ENCODE measurements at regions not wholly inside any gene's neighbourhood (a gene's known extent, or its start where the extent isn't known, plus 50 kb on each side); places are given as distances from the start of the nearest gene placed in this dataset.
"Not testable (repeated sequence)": the region's sequence is repeated elsewhere in the genome, so short reads cannot be mapped to it uniquely, and the experiment has no call there.

- Histone ChIP-seq H3K27ac (ENCODE audit: low read length) (no peak overlapping the region), H3K4me1 (ENCODE audit: control insufficient read depth, insufficient read depth, low read length) (no peaks in the 10 kb centered on the region), H3K4me3 (ENCODE audit: low read length) (no peak overlapping the region), H3K27me3 (ENCODE audit: control insufficient read depth, insufficient read depth) (no peaks in the 10 kb centered on the region), H3K9me3 (ENCODE audit: control insufficient read depth, low read length) (no peaks in the 10 kb centered on the region)
- intact Hi-C loops (cut with DNase I) = no loop called here
- DNase-seq = no peak
- no peak for ATAC-seq
- 39% methylated on average over 2 of the region's 2 CpGs for WGBS
Observed at GRCh38 chr5:99061299-99061698, 132.5 kb upstream of the CHD1 start.

- H3K9me3 ChIP-seq (ENCODE audit: control insufficient read depth, low read length) = no peaks in the 10 kb centered on the region
- H3K4me3 ChIP-seq (ENCODE audit: low read length) = no peak overlapping the region
- no peaks in the 10 kb centered on the region for H3K4me1 ChIP-seq (ENCODE audit: control insufficient read depth, insufficient read depth, low read length)
- H3K27me3 ChIP-seq (ENCODE audit: control insufficient read depth, insufficient read depth) = no peaks in the 10 kb centered on the region
- no peak overlapping the region for H3K27ac ChIP-seq (ENCODE audit: low read length)
- 23% methylated on average over 13 of the region's 13 CpGs for WGBS
- peak; percentile 63 to 86 (median 81) for DNase-seq
- ATAC-seq = no peak
- intact Hi-C loops (cut with DNase I) = no loop called here
Observed at GRCh38 chr5:99060306-99061261, 131.8 kb upstream of the CHD1 start.

- Histone ChIP-seq H3K9me3 (ENCODE audit: control insufficient read depth, low read length) (no peaks in the 10 kb centered on the region), H3K27ac (ENCODE audit: low read length) (no peak overlapping the region), H3K4me3 (ENCODE audit: low read length) (no peak overlapping the region), H3K4me1 (ENCODE audit: control insufficient read depth, insufficient read depth, low read length) (no peaks in the 10 kb centered on the region), H3K27me3 (ENCODE audit: control insufficient read depth, insufficient read depth) (no peaks in the 10 kb centered on the region)
- no peak for DNase-seq
- ATAC-seq = no peak
- intact Hi-C loops (cut with DNase I) = loop anchor here in 1 of 4 donors (5.0 kb wide), 1 partner anchor 152 kb away; no protein-coding TSS in a partner anchor
Observed at GRCh38 chr5:99059685-99060084, 130.9 kb upstream of the CHD1 start.

- Histone ChIP-seq H3K4me1 (ENCODE audit: control insufficient read depth, insufficient read depth, low read length) (no peaks in the 10 kb centered on the region), H3K4me3 (ENCODE audit: low read length) (no peak overlapping the region), H3K27ac (ENCODE audit: low read length) (no peak overlapping the region), H3K9me3 (ENCODE audit: control insufficient read depth, low read length) (no peaks in the 10 kb centered on the region), H3K27me3 (ENCODE audit: control insufficient read depth, insufficient read depth) (no peaks in the 10 kb centered on the region)
- DNase-seq = no peak
- intact Hi-C loops (cut with DNase I) = loop anchor here in 1 of 4 donors (5.0 kb wide), 1 partner anchor 151 kb away; no protein-coding TSS in a partner anchor
- no peak for ATAC-seq
- 95% methylated on average over 2 of the region's 2 CpGs for WGBS
Observed at GRCh38 chr5:99058466-99058865, 129.7 kb upstream of the CHD1 start.

DNA sequence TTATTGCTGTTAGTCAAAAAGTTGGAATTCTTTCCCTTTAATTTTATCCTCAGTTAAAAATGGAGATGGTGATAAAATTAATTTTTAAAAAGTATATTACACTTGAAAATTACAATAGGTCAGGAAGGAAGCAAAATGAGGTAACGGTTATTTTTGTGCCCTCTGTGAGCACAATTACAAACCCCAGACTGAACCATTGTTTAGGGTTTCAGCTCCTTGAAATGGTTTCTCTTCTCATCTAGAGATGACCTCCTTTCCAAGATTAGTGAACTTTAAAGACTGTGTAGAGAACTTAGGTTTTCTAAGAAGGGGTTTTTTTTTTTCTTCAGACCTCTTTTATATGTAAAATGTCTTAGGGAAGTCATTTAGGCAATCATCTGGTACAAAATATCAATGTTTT, 126.2 kb upstream of the CHD1 start:
- Histone ChIP-seq H3K4me3 (ENCODE audit: low read length) (no peak overlapping the region), H3K27ac (ENCODE audit: low read length) (no peak overlapping the region), H3K27me3 (ENCODE audit: control insufficient read depth, insufficient read depth) (no peaks in the 10 kb centered on the region), H3K9me3 (ENCODE audit: control insufficient read depth, low read length) (no peaks in the 10 kb centered on the region), H3K4me1 (ENCODE audit: control insufficient read depth, insufficient read depth, low read length) (no peaks in the 10 kb centered on the region)
- ATAC-seq (no peak), DNase-seq (no peak)
- intact Hi-C loops (cut with DNase I) = loop anchor here in 1 of 4 donors (5.0 kb wide), 1 partner anchor 148 kb away; no protein-coding TSS in a partner anchor
- WGBS = 62% methylated on average over 1 of the region's 1 CpG

DNA sequence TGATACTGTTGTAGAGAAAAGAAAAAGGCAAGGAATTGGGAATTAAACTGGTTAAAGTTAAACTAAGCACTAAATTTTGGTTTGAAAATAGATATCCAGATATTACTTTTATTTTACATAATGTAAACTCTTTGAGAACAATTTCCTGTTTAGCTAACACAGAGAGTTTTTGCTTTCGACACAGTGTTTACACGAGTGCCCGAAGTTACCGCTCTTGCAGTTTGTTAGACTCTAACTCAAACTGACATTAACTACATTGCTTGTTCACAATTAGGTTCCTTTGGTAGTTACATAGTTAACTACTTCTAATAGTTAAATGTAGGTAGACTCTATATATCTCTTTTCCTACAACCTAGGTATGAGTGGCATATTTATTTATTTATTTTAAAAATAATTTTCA, 117.1 kb upstream of the CHD1 start:
- intact Hi-C loops (cut with DNase I) = no loop called here
- WGBS = 76% methylated on average over 4 of the region's 4 CpGs
- Histone ChIP-seq H3K9me3 (ENCODE audit: control insufficient read depth, low read length) (no peaks in the 10 kb centered on the region), H3K27ac (ENCODE audit: low read length) (no peak overlapping the region), H3K4me3 (ENCODE audit: low read length) (no peak overlapping the region), H3K4me1 (ENCODE audit: control insufficient read depth, insufficient read depth, low read length) (no peaks in the 10 kb centered on the region), H3K27me3 (ENCODE audit: control insufficient read depth, insufficient read depth) (no peaks in the 10 kb centered on the region)
- no peak for DNase-seq
- ATAC-seq = no peak

GRCh38 chr5:99043257-99043656, 114.5 kb upstream of the CHD1 start:
- H3K27me3 ChIP-seq (ENCODE audit: control insufficient read depth, insufficient read depth); H3K4me3 ChIP-seq (ENCODE audit: low read length); ATAC-seq; H3K27ac ChIP-seq (ENCODE audit: low read length); H3K4me1 ChIP-seq (ENCODE audit: control insufficient read depth, insufficient read depth, low read length); intact Hi-C loops (cut with DNase I); H3K9me3 ChIP-seq (ENCODE audit: control insufficient read depth, low read length); DNase-seq: not testable (repeated sequence)
- 86% methylated on average over 6 of the region's 6 CpGs for WGBS

DNA sequence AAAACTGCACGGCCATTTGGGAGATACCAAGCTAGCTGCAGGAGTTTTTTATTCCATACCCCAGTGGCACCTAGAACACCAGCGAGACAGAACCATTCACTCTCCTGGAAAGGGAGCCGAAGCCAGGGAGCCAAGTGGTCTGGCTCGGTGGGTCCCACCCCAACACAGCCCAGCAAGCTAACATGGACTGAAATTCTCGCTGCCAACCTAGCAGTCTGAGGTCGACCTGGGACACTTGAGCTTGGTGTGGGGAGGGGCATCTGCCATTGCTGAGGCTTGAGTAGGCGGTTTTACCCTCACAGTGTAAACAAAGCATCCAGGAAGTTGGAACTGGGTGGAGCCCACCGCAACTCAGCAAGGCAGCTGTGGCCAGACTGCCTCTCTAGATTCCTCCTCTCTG, 108.9 kb upstream of the CHD1 start:
- DNase-seq (no peak), ATAC-seq (no peak)
- WGBS = 69% methylated on average over 8 of the region's 8 CpGs
- Histone ChIP-seq H3K27me3 (ENCODE audit: control insufficient read depth, insufficient read depth) (no peaks in the 10 kb centered on the region), H3K4me1 (ENCODE audit: control insufficient read depth, insufficient read depth, low read length) (no peaks in the 10 kb centered on the region), H3K4me3 (ENCODE audit: low read length) (no peak overlapping the region), H3K27ac (ENCODE audit: low read length) (no peak overlapping the region), H3K9me3 (ENCODE audit: control insufficient read depth, low read length) (no peaks in the 10 kb centered on the region)
- intact Hi-C loops (cut with DNase I) = no loop called here

DNA sequence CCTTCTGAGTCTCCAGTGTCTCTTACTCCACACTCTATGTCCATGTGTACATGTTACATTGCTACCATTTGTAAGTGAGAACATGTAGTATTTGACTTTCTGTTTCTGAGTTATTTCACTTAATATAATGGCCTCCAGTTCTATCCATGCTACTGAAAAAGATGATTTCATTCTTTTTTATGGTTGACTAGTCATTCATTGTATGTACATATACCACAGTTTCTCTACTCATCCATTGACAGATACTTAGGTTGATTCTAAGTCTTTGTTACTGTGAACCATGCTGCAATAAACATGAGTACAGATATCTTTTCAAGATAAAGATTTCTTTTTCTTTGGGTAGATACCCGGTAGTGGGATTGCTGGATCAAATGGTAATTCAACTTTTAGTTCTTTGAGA, 107.1 kb upstream of the CHD1 start:
- Histone ChIP-seq H3K9me3 (ENCODE audit: control insufficient read depth, low read length) (no peaks in the 10 kb centered on the region), H3K27ac (ENCODE audit: low read length) (no peak overlapping the region), H3K4me1 (ENCODE audit: control insufficient read depth, insufficient read depth, low read length) (no peaks in the 10 kb centered on the region), H3K4me3 (ENCODE audit: low read length) (no peak overlapping the region), H3K27me3 (ENCODE audit: control insufficient read depth, insufficient read depth) (no peaks in the 10 kb centered on the region)
- WGBS = 90% methylated on average over 1 of the region's 1 CpG
- ATAC-seq = no peak
- DNase-seq = no peak
- intact Hi-C loops (cut with DNase I) = no loop called here

- H3K9me3 ChIP-seq (ENCODE audit: control insufficient read depth, low read length) = no peaks in the 10 kb centered on the region
- no peak for DNase-seq
- H3K4me1 ChIP-seq (ENCODE audit: control insufficient read depth, insufficient read depth, low read length) = no peaks in the 10 kb centered on the region
- no peak overlapping the region for H3K4me3 ChIP-seq (ENCODE audit: low read length)
- WGBS = 49% methylated on average over 1 of the region's 1 CpG
- H3K27me3 ChIP-seq (ENCODE audit: control insufficient read depth, insufficient read depth) = no peaks in the 10 kb centered on the region
- intact Hi-C loops (cut with DNase I) = loop anchor here in 1 of 4 donors (5.0 kb wide), 1 partner anchor 132 kb away; no protein-coding TSS in a partner anchor
- no peak for ATAC-seq
- no peak overlapping the region for H3K27ac ChIP-seq (ENCODE audit: low read length)
Observed at GRCh38 chr5:99034336-99034735, 105.5 kb upstream of the CHD1 start.

DNA sequence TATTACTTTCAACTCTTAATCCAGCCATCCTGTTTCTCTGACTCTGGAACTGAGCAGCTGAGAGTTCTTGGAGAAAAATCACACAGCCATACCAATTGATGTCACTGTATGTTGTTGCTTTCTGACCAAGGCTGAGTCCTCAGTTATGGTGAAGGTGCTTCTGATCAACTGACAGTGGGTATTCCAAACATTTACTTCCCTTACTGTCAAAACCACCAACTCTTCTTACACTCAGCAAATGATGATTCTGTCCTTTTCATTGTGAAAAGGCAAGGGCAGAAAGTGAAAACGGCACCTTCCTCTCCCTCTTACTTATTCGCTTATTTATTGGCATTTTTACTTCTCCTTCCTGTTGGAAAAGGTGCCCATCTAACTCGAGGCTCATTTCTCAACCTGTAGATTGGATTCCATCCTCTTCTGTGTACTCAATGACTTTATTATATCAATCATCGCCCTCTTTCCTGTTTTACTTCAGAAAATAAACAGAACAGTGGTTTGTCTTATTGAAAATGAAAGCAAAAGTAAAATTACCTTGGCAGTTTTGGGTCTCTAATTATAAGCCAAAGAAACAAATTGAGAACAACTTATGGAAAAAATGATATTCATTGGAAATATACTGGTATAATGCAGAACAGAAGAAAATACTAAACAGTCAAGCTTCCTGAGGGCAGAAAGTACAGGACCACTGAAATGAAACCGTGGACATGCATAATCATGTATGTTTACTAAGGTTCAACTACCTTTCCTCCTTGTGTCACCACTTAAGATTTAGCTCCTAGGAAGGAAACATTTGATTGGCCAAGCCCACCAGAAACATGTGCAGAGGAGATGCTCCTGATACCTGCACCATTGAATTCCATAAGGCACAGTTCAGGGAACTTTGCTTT, 104.5 kb upstream of the CHD1 start:
- Histone ChIP-seq H3K4me3 (ENCODE audit: low read length) (peak overlapping the region; percentile 73), H3K27ac (ENCODE audit: low read length) (peak overlapping the region; percentile 34), H3K27me3 (ENCODE audit: control insufficient read depth, insufficient read depth) (no peaks in the 10 kb centered on the region), H3K4me1 (ENCODE audit: control insufficient read depth, insufficient read depth, low read length) (no peaks in the 10 kb centered on the region), H3K9me3 (ENCODE audit: control insufficient read depth, low read length) (no peaks in the 10 kb centered on the region)
- intact Hi-C loops (cut with DNase I) = loop anchor here in 3 of 4 donors (2.0 to 5.0 kb wide), 3 partner anchors 124 to 131 kb away; no protein-coding TSS in a partner anchor
- ATAC-seq = peak; percentile 11 to 39
- DNase-seq = no peak
- WGBS = 38% methylated on average over 5 of the region's 5 CpGs

Data from right cardiac atrium (tissue), 5 donors.